SU-DHL-6 (cell line): ENCODE measurements at regions not wholly inside any gene's neighbourhood (a gene's known extent, or its start where the extent isn't known, plus 50 kb on each side); places are given as distances from the start of the nearest gene placed in this dataset.

Experiments
- CTCF ChIP-seq: fragments of 200-600 bp; sonication (generic); IDR thresholded peaks from one replicate; pipeline ENCODE4 v1.5.1; 2017; ENCODE audit warnings: antibody characterized with exemption, mild to moderate bottlenecking, low read length, moderate library complexity; ENCODE audit not compliant: insufficient read depth, poor library complexity, severe bottlenecking
- EZH2phosphoT487 ChIP-seq: fragments of 200-600 bp; sonication (generic), shearing (Covaris generic); conservative IDR thresholded peaks from 2 replicates; pipeline ENCODE4 v1.6.1; 2018; ENCODE audit warnings: mild to moderate bottlenecking, antibody characterized with exemption, low read length, moderate library complexity, mixed read lengths

DNA sequence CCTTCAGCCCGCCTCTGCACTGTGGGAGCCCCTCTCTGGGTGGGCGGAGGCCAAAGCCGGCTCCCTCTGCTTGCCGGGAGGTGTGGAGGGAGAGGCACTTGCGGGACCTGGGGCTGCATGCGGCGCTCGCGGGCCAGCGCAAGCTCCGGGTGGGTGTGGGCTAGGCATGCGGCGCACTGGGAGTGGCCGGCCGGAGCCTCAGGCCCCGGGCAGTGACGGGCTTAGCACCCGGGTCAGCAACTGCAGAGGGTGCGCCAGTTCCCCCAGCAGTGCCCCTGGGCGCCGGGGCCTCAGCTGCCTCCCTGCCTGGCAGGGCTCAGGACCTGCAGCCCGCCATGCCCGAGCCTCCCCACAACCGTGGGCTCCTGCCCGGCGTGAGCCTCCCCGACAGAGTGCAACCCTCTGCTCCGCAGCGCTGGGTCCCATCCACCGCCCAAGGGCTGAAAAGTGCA is 98.9 kb upstream of the POU1F1 start:
- TF ChIP-seq CTCF (no peak), EZH2phosphoT487 (no peak)
